ENCODE measurements at regions not wholly inside any gene's neighbourhood (a gene's known extent, or its start where the extent isn't known, plus 50 kb on each side); places are given as distances from the start of the nearest gene placed in this dataset.

DNA sequence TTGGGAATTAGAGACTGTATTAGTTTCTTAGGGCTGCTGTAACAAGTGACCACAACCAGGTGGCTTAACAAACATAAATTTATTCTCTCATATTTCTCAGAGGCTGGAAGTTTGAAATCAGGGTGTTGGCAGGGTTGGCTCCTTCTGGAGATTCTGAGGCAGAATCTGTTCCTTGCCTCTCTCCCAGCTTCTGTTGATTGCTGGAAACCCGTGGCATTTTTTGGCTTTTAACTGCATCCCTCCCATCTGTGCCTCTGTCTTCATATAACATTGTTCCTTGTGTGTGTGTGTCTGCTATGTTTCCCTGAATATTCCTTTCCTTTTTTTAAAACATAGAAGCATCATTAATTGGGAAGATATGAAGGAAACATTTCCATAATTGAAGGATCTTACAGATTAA, 448.1 kb upstream of the DCC start:
- TF ChIP-seq CTCF (IDR thresholded peaks at IDR 0.05): no peak

DNA sequence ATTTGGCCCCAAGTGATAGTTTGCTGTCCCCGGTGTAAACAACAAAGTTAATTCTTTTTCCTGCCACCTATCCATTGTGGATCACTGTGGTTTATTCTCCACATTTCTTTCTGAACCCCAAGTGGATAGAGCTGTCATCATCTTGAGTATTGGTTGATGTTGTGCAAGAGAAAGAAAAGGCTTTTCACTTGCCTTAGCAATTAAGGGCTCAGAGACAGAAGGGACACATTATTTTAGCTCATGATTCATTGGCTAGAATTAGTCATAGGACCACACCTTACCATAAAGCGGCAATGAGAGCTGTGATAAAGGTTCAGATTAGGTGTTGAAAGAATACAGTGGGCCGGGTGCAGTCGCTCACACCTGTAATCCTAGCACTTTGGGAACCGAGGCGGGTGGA, 442.1 kb upstream of the DCC start:
- no peak for TF ChIP-seq CTCF (IDR thresholded peaks at IDR 0.05)

DNA sequence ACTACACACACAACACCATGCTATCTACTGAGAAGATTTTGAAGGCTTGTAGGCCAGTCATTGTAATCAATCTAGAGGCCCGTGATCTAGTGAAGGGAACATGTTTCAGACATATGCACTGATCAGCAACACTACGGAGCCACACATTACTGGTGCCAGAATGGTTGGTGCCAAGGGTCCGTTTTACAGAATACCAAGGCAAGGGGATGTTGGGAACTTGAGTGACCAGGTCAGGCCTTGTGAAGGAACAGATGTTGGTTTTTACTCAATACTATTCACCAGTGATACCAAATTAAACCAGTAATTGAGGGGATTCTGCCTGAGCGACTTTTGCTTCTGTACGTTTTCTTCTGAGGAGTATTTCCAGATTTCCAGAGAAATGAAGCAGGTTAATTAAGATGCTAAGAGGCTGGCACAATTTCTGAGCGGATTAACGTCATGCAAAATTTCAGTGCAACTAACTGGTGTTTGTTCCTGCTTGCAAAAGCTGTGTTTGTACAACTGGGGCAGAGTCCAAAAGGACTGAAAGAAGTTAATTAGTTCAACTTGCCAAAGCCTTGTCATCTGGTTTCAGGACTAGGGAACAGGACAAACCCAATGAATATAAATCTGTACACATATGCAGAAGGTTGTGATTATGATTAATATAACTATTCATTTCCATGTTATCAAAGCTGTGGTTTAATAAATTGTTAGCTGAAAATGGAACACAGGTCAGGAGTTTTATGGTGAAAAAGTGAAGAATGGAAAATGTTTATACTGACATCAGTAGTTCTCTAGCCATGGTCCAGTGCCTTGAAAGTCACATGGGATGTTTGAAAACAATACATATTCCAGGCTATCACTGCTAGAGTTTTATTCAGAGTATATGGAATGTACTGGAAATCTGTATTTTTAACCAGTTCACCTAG, 432.1 kb upstream of the DCC start:
- no peak for TF ChIP-seq CTCF (IDR thresholded peaks at IDR 0.05)

DNA sequence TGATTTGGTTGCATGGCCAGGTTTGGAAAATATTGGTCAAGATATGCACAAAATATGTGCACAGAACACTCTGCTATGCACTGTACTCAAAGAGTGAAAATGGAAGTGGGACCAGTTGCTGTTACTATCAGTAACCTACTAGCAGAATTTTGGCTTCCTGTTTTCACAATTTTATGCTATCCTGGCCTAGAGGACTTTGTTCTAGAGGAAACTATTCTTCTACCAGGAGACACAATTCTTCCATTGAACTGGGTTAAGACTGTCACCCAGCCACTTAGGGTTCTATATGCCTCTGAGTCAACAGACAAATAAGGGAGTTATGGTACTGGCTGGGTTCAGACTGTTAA, 431.4 kb upstream of the DCC start:
- no peak for TF ChIP-seq CTCF (IDR thresholded peaks at IDR 0.05)

DNA sequence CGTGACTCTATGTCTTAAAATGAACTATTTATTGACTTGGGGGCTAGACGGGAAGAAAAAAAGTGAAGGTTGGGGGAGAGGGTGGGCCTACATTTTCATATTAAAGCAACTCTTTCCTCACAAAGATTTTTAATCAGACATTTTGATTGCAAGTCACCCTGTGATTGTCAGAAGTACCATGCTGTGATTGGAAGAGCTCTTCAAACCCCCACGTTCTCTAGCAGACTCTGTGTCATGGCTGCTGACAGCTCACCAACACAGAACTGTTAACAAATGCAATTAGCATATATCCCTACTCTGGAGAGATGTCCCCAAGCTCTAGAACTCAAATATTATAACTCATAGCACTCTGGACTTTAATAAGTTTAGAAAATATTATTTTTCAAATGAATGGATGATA, 428.4 kb upstream of the DCC start:
- no peak for TF ChIP-seq CTCF (IDR thresholded peaks at IDR 0.05)

GRCh38 chr18:51912381-51912780, 427.6 kb upstream of the DCC start:
- no peak for TF ChIP-seq CTCF (IDR thresholded peaks at IDR 0.05)

DNA sequence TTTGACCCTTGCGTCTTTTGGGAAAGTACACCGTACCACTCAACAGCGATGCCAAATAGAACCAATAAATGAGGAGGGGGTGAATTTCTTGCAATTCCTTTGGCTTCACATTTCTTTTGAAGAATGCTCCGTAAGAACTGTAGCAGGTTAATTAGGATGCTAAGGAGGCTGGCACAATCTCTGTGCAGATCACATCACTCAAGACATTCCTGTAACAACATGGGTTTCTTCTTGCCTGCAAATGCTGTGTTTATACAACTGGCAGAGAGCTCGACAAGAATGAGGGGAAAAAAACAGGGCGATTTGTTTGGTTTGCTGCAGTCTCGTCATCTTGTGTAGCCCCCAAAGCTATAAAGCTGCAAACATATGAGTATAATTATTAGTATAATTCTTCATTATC, 424.8 kb upstream of the DCC start:
- no peak for TF ChIP-seq CTCF (IDR thresholded peaks at IDR 0.05)

GRCh38 chr18:51921862-51922261, 418.1 kb upstream of the DCC start:
- TF ChIP-seq CTCF (IDR thresholded peaks at IDR 0.05): no peak

Data from LNCAP (cell line).